GM12874 (cell line): ENCODE measurements at regions not wholly inside any gene's neighbourhood (a gene's known extent, or its start where the extent isn't known, plus 50 kb on each side); places are given as distances from the start of the nearest gene placed in this dataset.

Experiments
- CTCF ChIP-seq: IDR thresholded peaks from 2 replicates; pipeline ENCODE4 v1.5.1; 2011; ENCODE audit warnings: low read depth, mild to moderate bottlenecking, control low read depth, low read length, moderate library complexity; ENCODE audit not compliant: insufficient read depth

- no peak for TF ChIP-seq CTCF
These were observed 1086.9 kb upstream of the CDH6 start for GRCh38 chr5:30106596-30106995.

DNA sequence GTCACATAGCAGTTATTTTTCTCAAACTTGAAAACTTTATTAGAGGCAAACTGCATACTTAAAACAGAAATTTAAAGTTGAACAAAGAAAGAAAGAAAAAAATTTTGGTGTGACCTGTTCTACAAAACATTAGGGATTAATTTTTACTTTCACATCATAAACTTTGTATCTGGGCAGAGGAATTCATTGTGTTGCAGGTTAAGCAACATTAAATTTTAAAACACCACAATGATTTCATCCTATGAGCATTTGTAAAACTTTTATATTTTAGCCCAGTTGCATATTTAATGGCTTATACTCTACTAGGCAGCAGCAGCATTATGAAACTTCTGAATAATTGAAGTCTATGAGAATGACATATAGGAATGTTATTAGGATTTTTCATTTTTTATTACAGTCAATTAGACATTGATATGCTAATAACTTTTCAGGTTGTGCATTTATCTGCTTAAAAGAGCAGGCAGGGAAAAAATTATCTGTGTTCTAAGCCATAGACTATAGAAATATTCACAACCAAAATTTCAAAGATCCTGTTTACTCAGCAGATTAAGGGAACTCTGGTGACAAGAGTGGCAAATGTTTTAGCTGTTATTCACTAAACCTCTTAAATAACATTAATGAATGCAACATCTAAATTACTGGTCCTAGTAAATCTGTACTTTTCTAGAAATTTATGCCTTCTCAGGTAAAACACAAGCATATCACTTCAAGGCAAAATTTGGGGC, 1088.5 kb upstream of the CDH6 start:
- TF ChIP-seq CTCF: no peak

- TF ChIP-seq CTCF: no peak
These were observed 1089.9 kb upstream of the CDH6 start for GRCh38 chr5:30103452-30104202.

- no peak for TF ChIP-seq CTCF
These were observed 1090.4 kb upstream of the CDH6 start for GRCh38 chr5:30103052-30103451.

GRCh38 chr5:30102185-30102584, 1091.3 kb upstream of the CDH6 start:
- TF ChIP-seq CTCF: no peak

GRCh38 chr5:30100929-30101328, 1092.6 kb upstream of the CDH6 start:
- no peak for TF ChIP-seq CTCF

- no peak for TF ChIP-seq CTCF
These were observed 1093.3 kb upstream of the CDH6 start for GRCh38 chr5:30100148-30100713.
